Cardiac fibroblast (primary cell): ENCODE measurements at regions not wholly inside any gene's neighbourhood (a gene's known extent, or its start where the extent isn't known, plus 50 kb on each side); places are given as distances from the start of the nearest gene placed in this dataset.

Experiments
- DNase-seq, 2 donors: peaks; one replicate each; pipeline versions ENCODE4 v3.0.0 to v3.0.0-alpha.2; 2010; ENCODE audit warnings: low read depth in 2 of 2
- H3K4me3 ChIP-seq, 2 donors: replicated peaks in 1 of 2; 1 replicate in 1 of 2; 2 replicates in 1 of 2; pipeline ENCODE4 v1.5.1; 2011; ENCODE audit warnings: low read depth in 2 of 2, low read length in 2 of 2, mild to moderate bottlenecking in 2 of 2, moderate library complexity in 1 of 2
- CTCF ChIP-seq: IDR thresholded peaks from one replicate; pipeline ENCODE4 v1.5.1; 2011; ENCODE audit warnings: low read depth, mild to moderate bottlenecking, low read length, inconsistent platforms

DNA sequence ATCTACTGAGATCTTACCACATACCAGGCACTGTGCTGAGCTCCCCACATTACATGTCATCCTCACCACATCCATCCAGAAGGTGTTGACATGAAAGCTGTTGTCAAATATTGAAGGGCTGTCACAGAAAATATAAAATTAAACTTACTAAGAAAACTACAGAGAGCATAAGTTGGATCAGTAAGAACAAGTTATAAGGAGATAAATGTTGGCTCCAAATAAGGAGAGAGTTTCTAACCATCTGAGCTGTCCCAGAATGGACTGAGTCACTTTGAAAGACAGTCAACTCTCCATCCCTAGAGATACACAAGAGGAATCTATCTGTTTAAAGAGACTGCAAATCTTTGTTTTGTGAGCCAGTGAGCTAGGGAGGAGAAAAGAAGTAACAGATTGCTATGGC lies 169.8 kb downstream of the DRD1 start:
- no peak for TF ChIP-seq CTCF
- no peak overlapping the region for H3K4me3 ChIP-seq
- DNase-seq = no peak

GRCh38 chr5:175264406-175264805 lies 179.6 kb downstream of the DRD1 start:
- DNase-seq = no peak
- H3K4me3 ChIP-seq = no peak overlapping the region
- TF ChIP-seq CTCF = no peak

DNA sequence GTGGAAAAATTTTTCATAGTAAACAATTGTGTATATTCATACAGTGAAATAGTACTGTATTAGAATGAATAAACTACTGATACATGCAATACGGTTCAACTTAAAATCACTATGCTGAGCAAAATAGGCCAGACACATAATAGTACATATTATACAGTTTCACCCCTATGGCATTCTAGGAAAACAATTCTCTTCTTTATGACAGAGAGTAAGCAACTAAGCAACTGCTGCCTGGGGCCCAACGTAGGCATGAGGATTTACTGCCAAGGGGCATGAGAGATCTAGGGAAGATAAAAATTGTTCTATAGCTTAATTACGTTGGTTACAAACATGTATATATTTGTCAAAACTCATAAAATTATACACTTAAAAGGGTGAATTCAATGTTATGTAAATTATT lies 180.2 kb downstream of the DRD1 start:
- no peak for DNase-seq
- no peak for TF ChIP-seq CTCF

DNA sequence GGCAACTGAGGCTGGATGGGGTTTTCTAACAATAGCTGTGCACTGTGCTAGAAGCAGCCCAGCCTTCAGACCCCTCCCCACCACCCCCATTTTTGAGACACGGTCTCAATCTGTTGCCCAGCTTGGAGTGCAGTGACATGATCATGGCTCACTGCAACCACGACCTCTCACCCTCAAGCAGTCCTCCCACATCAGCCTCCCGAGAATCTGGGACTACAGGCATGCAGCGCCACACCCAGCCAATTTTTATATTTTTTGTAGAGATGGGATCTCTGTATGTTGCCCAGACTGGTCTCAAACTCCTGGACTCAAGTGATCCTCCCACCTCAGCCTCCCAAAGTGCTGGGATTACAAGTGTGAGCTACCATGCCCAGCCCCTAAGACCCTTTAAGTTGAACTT lies 182.5 kb downstream of the DRD1 start:
- H3K4me3 ChIP-seq = no peak overlapping the region
- no peak for DNase-seq
- TF ChIP-seq CTCF = no peak

More for the DNA sequence above, 180.2 kb downstream of the DRD1 start:
- no peak overlapping the region for H3K4me3 ChIP-seq

GRCh38 chr5:175261037-175261436 lies 182.9 kb downstream of the DRD1 start:
- TF ChIP-seq CTCF = no peak
- no peak for DNase-seq
- H3K4me3 ChIP-seq = no peak overlapping the region

- no peak overlapping the region for H3K4me3 ChIP-seq
- no peak for TF ChIP-seq CTCF
- no peak for DNase-seq
Observed at GRCh38 chr5:175257847-175258194, 186.2 kb downstream of the DRD1 start.

- DNase-seq = no peak
- no peak overlapping the region for H3K4me3 ChIP-seq
- TF ChIP-seq CTCF = no peak
Observed at GRCh38 chr5:175257128-175257846, 186.7 kb downstream of the DRD1 start.
